Fibroblast of skin of right biceps (primary cell): ENCODE measurements at regions not wholly inside any gene's neighbourhood (a gene's known extent, or its start where the extent isn't known, plus 50 kb on each side); places are given as distances from the start of the nearest gene placed in this dataset.

Experiments used
- DNase-seq: peaks from one replicate; pipeline ENCODE4 v3.0.0-alpha.2; 2013

GRCh38 chr3:43995547-43996378, 245.9 kb upstream of the TOPAZ1 start:
- DNase-seq: no peak

GRCh38 chr3:43996379-43997301, 245.0 kb upstream of the TOPAZ1 start:
- DNase-seq: peak; percentile 21

GRCh38 chr3:43997316-43997715, 244.4 kb upstream of the TOPAZ1 start:
- DNase-seq: no peak

GRCh38 chr3:43997788-43998369, 243.8 kb upstream of the TOPAZ1 start:
- no peak for DNase-seq

GRCh38 chr3:43998370-43998835, 243.3 kb upstream of the TOPAZ1 start:
- DNase-seq: no peak

GRCh38 chr3:43998836-43999727, 242.6 kb upstream of the TOPAZ1 start:
- DNase-seq: peak; percentile 53

- DNase-seq: no peak
Measured at GRCh38 chr3:43999728-44000319, 241.9 kb upstream of the TOPAZ1 start.

- DNase-seq: no peak
Measured at GRCh38 chr3:44000586-44000985, 241.1 kb upstream of the TOPAZ1 start.

GRCh38 chr3:44001072-44001471, 240.6 kb upstream of the TOPAZ1 start:
- no peak for DNase-seq

GRCh38 chr3:44003801-44004200, 237.9 kb upstream of the TOPAZ1 start:
- no peak for DNase-seq

- DNase-seq: no peak
Measured at GRCh38 chr3:44011680-44012079, 230.0 kb upstream of the TOPAZ1 start.

- DNase-seq: no peak
Measured at GRCh38 chr3:44012160-44012899, 229.4 kb upstream of the TOPAZ1 start.

GRCh38 chr3:44013967-44014366, 227.7 kb upstream of the TOPAZ1 start:
- DNase-seq: no peak

- DNase-seq: no peak
Measured at GRCh38 chr3:44015170-44015569, 226.5 kb upstream of the TOPAZ1 start.

GRCh38 chr3:44016818-44017217, 224.9 kb upstream of the TOPAZ1 start:
- DNase-seq: no peak

GRCh38 chr3:44018926-44019325, 222.8 kb upstream of the TOPAZ1 start:
- DNase-seq: no peak

GRCh38 chr3:44019736-44020135, 221.9 kb upstream of the TOPAZ1 start:
- DNase-seq: no peak

GRCh38 chr3:44020143-44020542, 221.5 kb upstream of the TOPAZ1 start:
- no peak for DNase-seq

GRCh38 chr3:44021651-44022594, 219.8 kb upstream of the TOPAZ1 start:
- no peak for DNase-seq
